SK-N-SH treated with all-trans-retinoic acid at 6 μM for 48 hours (cell line): ENCODE measurements at regions not wholly inside any gene's neighbourhood (a gene's known extent, or its start where the extent isn't known, plus 50 kb on each side); places are given as distances from the start of the nearest gene placed in this dataset.

Experiments
- ATAC-seq: fragments of 200-7000 bp; cut with Tn5 transposase; 3 replicates; pipeline ENCODE4 v1.9.1; 2020; ENCODE audit warnings: mild to moderate bottlenecking, moderate library complexity
- BACH2 ChIP-seq: fragments of 250-450 bp; sonication (Bioruptor Pico); IDR thresholded peaks from 2 replicates; pipeline ENCODE4 v1.9.0; 2021; ENCODE audit warnings: mild to moderate bottlenecking, borderline replicate concordance
- CREB5 ChIP-seq: fragments of 250-450 bp; sonication (Bioruptor Pico); IDR thresholded peaks from 2 replicates; pipeline ENCODE4 v1.5.1; 2020; ENCODE audit warnings: low read depth, mild to moderate bottlenecking, moderate library complexity
- CSDC2 ChIP-seq: fragments of 250-450 bp; sonication (Bioruptor Pico); IDR thresholded peaks from 2 replicates; pipeline ENCODE4 v1.5.0; 2020; ENCODE audit warnings: mild to moderate bottlenecking, moderate library complexity
- GLIS3 ChIP-seq: fragments of 250-450 bp; sonication (Bioruptor Pico); IDR thresholded peaks from 2 replicates; pipeline ENCODE4 v1.5.0; 2020; ENCODE audit warnings: mild to moderate bottlenecking, moderate library complexity
- OSR1 ChIP-seq: fragments of 250-450 bp; sonication (Bioruptor Pico); IDR thresholded peaks from 2 replicates; pipeline ENCODE4 v1.8.0; 2022; ENCODE audit warnings: moderate library complexity, mild to moderate bottlenecking, inconsistent platforms
- PATZ1 ChIP-seq: fragments of 250-450 bp; sonication (Bioruptor Pico); IDR thresholded peaks from 2 replicates; pipeline ENCODE4 v1.8.0; 2020; ENCODE audit warnings: mild to moderate bottlenecking, moderate library complexity, borderline replicate concordance
- PPARA ChIP-seq: fragments of 250-450 bp; sonication (Bioruptor Pico); IDR thresholded peaks from 2 replicates; pipeline ENCODE4 v1.5.0; 2020; ENCODE audit warnings: mild to moderate bottlenecking, borderline replicate concordance
- RARB ChIP-seq: fragments of 250-450 bp; sonication (Bioruptor Pico); IDR thresholded peaks from 2 replicates; pipeline ENCODE4 v1.8.0; 2021; ENCODE audit warnings: mild to moderate bottlenecking, moderate library complexity
- TCF4 ChIP-seq: fragments of 250-450 bp; sonication (Bioruptor Pico); IDR thresholded peaks from 2 replicates; pipeline ENCODE4 v1.8.0; 2021; ENCODE audit warnings: mild to moderate bottlenecking, moderate library complexity, borderline replicate concordance
- ZFP3 ChIP-seq: fragments of 250-450 bp; sonication (Bioruptor Pico); IDR thresholded peaks from 2 replicates; pipeline ENCODE4 v1.5.0; 2020; ENCODE audit warnings: mild to moderate bottlenecking, moderate library complexity
- ZFP30 ChIP-seq: fragments of 450-650 bp; formaldehyde crosslinking; IDR thresholded peaks from 2 replicates; pipeline ENCODE4 v1.5.0; 2022; ENCODE audit warnings: mild to moderate bottlenecking, moderate library complexity
- ZNF565 ChIP-seq: fragments of 450-650 bp; formaldehyde crosslinking; conservative IDR thresholded peaks from 2 replicates; pipeline ENCODE4 v1.5.0; 2020; ENCODE audit warnings: low read depth, mild to moderate bottlenecking, moderate library complexity
- ZNF8 ChIP-seq: fragments of 450-650 bp; formaldehyde crosslinking; IDR thresholded peaks from 2 replicates; pipeline ENCODE4 v1.5.0; 2020; ENCODE audit warnings: mild to moderate bottlenecking, moderate library complexity
- TF ChIP-seq, protein P1 (sequence below): fragments of 250-450 bp; sonication (Bioruptor Pico); IDR thresholded peaks from 2 replicates; pipeline ENCODE4 v1.5.1; 2021; ENCODE audit warnings: mild to moderate bottlenecking, moderate library complexity
- TF ChIP-seq, protein P2 (sequence below): fragments of 250-450 bp; sonication (Bioruptor Pico); IDR thresholded peaks from 2 replicates; pipeline ENCODE4 v1.5.0; 2020; ENCODE audit warnings: mild to moderate bottlenecking, moderate library complexity

GRCh38 chr2:53265544-53266299 is 501.9 kb upstream of the CHAC2 start (continued):
- no peak for TF ChIP-seq GLIS3 (CRISPR knock-in tag)

DNA sequence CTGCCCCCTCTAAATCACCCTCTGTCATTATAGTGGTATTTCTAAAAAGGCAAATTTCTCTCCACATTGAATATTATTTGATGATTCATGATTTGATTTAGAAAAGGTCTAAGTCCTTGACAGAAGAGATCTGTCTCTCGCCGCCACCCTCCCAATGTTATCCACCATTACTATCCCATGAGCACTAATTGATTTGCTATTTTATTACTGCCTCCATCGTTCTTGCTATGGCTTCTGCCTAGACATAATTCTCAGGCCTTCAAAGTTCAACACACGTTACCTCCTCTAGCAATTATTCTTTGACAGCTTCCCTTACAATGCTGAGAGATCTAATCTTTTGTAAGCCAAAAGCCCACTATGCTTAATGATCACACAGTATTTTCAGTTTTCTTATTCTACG is 507.0 kb upstream of the CHAC2 start:
- no peak for ATAC-seq
- TF ChIP-seq OSR1 (no peak), CREB5 (no peak)

- ATAC-seq: no peak
- TF ChIP-seq ZFP30 (CRISPR knock-in tag): no peak
- TF ChIP-seq ZNF565 (CRISPR knock-in tag): no peak
- no peak for TF ChIP-seq PATZ1
- TF ChIP-seq RARB (CRISPR knock-in tag): no peak
- TF ChIP-seq, protein P1, sequence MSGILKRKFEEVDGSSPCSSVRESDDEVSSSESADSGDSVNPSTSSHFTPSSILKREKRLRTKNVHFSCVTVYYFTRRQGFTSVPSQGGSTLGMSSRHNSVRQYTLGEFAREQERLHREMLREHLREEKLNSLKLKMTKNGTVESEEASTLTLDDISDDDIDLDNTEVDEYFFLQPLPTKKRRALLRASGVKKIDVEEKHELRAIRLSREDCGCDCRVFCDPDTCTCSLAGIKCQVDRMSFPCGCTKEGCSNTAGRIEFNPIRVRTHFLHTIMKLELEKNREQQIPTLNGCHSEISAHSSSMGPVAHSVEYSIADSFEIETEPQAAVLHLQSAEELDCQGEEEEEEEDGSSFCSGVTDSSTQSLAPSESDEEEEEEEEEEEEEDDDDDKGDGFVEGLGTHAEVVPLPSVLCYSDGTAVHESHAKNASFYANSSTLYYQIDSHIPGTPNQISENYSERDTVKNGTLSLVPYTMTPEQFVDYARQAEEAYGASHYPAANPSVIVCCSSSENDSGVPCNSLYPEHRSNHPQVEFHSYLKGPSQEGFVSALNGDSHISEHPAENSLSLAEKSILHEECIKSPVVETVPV (CRISPR knock-in tag): no peak
- no peak for TF ChIP-seq ZFP3
- TF ChIP-seq, protein P2, sequence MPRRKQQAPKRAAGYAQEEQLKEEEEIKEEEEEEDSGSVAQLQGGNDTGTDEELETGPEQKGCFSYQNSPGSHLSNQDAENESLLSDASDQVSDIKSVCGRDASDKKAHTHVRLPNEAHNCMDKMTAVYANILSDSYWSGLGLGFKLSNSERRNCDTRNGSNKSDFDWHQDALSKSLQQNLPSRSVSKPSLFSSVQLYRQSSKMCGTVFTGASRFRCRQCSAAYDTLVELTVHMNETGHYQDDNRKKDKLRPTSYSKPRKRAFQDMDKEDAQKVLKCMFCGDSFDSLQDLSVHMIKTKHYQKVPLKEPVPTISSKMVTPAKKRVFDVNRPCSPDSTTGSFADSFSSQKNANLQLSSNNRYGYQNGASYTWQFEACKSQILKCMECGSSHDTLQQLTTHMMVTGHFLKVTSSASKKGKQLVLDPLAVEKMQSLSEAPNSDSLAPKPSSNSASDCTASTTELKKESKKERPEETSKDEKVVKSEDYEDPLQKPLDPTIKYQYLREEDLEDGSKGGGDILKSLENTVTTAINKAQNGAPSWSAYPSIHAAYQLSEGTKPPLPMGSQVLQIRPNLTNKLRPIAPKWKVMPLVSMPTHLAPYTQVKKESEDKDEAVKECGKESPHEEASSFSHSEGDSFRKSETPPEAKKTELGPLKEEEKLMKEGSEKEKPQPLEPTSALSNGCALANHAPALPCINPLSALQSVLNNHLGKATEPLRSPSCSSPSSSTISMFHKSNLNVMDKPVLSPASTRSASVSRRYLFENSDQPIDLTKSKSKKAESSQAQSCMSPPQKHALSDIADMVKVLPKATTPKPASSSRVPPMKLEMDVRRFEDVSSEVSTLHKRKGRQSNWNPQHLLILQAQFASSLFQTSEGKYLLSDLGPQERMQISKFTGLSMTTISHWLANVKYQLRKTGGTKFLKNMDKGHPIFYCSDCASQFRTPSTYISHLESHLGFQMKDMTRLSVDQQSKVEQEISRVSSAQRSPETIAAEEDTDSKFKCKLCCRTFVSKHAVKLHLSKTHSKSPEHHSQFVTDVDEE: no peak
- TF ChIP-seq TCF4: no peak
- TF ChIP-seq BACH2 (CRISPR knock-in tag): no peak
These were observed 508.1 kb upstream of the CHAC2 start for GRCh38 chr2:53259395-53260009.

DNA sequence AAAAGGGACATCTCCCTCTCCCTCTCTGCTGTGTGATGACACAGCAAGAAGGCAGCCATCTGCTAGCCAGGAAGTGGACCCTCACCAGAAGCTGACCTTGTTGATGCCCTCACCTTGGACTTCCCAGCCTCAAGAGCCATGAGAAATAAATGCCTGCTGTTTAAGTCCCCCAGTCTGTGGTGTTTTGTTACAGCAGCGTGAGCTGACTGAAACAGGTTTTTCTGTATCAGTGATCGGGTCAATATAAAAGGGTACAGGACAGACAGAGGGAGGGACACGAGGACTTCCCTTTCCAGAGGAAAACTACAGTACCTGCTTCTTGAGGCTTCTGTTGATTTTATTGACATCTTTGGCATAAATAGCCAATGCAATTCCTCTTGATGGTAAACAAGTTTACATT is 510.3 kb upstream of the CHAC2 start:
- TF ChIP-seq CSDC2 (CRISPR knock-in tag) (no peak), ZNF8 (CRISPR knock-in tag) (no peak), BACH2 (CRISPR knock-in tag) (no peak), CREB5 (no peak), GLIS3 (CRISPR knock-in tag) (no peak), TCF4 (no peak)
- no peak for ATAC-seq

DNA sequence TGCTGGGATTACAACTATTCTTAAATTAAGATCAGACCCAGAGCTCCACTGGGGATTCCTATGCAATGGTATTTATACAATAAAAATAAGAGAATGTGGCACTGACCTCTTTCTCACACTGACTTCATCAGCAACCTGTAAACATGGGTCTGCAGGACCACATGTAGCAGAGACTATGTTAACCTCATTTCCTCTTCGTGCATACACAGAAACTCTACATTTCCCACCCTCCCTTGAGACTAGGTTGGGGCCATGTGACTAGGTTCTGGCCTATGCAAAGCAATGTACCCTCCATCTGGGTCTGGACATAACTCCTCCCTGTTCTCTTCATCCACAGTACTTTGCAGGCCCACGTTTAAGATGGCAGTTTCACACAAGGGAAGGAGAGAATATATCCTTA is 514.4 kb upstream of the CHAC2 start:
- TF ChIP-seq CSDC2 (CRISPR knock-in tag) (no peak), RARB (CRISPR knock-in tag) (no peak), BACH2 (CRISPR knock-in tag) (no peak), PPARA (CRISPR knock-in tag) (no peak)
- TF ChIP-seq, protein P1 (CRISPR knock-in tag): no peak
- TF ChIP-seq, protein P2: no peak
- no peak for ATAC-seq
